ENCODE measurements at regions not wholly inside any gene's neighbourhood (a gene's known extent, or its start where the extent isn't known, plus 50 kb on each side); places are given as distances from the start of the nearest gene placed in this dataset.

DNA sequence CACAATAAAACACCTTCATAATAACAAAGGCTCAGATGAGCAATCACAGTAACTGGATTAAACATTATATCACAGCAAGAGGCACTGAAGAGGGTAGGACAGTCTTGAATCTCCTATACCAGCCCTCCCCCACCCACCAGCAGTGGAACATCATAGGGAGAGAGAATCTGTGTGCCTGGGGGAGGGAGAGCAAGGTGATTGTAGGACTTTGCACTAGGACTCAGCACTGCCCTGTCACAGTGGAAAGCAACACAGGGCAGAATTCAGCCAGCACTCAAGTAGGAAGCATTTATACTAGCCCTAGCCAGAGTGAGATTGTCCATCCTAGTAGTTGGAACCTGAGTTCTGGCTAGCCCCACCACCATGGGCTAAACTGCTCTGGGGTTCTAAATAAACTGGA lies 400.2 kb downstream of the HAO1 start:
- H3K36me3 ChIP-seq: no peaks in the 10 kb centered on the region
- H3K4me3 ChIP-seq: no peak overlapping the region
- no peak overlapping the region for H3K9ac ChIP-seq (ENCODE audit: low read depth in 2 of 2, low read length in 2 of 2)
- intact Hi-C loops (cut with DNase I): no loop called here
- no peaks in the 10 kb centered on the region for H3K4me1 ChIP-seq
- no peak overlapping the region for H3K27ac ChIP-seq
- H3K27me3 ChIP-seq: no peaks in the 10 kb centered on the region
- DNase-seq: no peak
- no peak for TF ChIP-seq CTCF (IDR thresholded peaks at IDR 0.05)
- H3K9me3 ChIP-seq: no peaks in the 10 kb centered on the region

- no peak for TF ChIP-seq CTCF (IDR thresholded peaks at IDR 0.05)
- Histone ChIP-seq H3K27me3 (no peaks in the 10 kb centered on the region), H3K4me1 (no peaks in the 10 kb centered on the region)
Measured at GRCh38 chr20:7540923-7541322, 399.3 kb downstream of the HAO1 start.

GRCh38 chr20:7571101-7571500 lies 369.2 kb downstream of the HAO1 start:
- Histone ChIP-seq H3K9ac (ENCODE audit: low read depth in 2 of 2, low read length in 2 of 2) (no peak overlapping the region), H3K4me1 (no peaks in the 10 kb centered on the region), H3K36me3 (no peaks in the 10 kb centered on the region), H3K9me3 (no peaks in the 10 kb centered on the region), H3K27ac (no peak overlapping the region), H3K4me3 (no peak overlapping the region), H3K27me3 (no peaks in the 10 kb centered on the region)
- no peak for DNase-seq
- intact Hi-C loops (cut with DNase I): no loop called here
- no peak for TF ChIP-seq CTCF (IDR thresholded peaks at IDR 0.05)

More at GRCh38 chr20:7540923-7541322, 399.3 kb downstream of the HAO1 start:
- Histone ChIP-seq H3K36me3 (no peaks in the 10 kb centered on the region), H3K9me3 (no peaks in the 10 kb centered on the region), H3K27ac (no peak overlapping the region), H3K4me3 (no peak overlapping the region), H3K9ac (ENCODE audit: low read depth in 2 of 2, low read length in 2 of 2) (no peak overlapping the region)
- intact Hi-C loops (cut with DNase I): no loop called here
- no peak for DNase-seq

GRCh38 chr20:7571521-7572055 lies 368.7 kb downstream of the HAO1 start:
- no peak for DNase-seq
- TF ChIP-seq CTCF (IDR thresholded peaks at IDR 0.05): no peak
- Histone ChIP-seq H3K36me3 (no peaks in the 10 kb centered on the region), H3K27ac (no peak overlapping the region), H3K4me3 (no peak overlapping the region), H3K4me1 (no peaks in the 10 kb centered on the region), H3K9me3 (no peaks in the 10 kb centered on the region), H3K27me3 (no peaks in the 10 kb centered on the region), H3K9ac (ENCODE audit: low read depth in 2 of 2, low read length in 2 of 2) (no peak overlapping the region)
- intact Hi-C loops (cut with DNase I): no loop called here

DNA sequence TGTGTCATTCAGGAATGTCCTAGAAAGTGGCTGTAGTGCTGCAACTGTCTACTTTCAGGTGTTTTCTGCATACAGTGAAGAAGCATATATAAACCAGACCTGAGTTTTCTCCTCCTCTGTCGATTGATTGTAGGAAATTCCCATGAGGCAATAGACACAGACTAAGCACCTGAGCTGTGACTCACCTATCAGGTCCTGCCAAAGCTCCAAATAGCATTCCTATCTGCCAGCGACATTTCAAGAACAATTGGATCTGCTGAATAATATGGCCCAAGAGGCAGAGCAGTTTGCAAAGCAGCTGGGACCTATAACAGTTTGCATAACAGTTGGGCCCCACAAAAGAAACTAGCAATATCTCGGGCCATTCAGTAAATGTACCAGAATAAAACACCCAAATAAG lies 360.4 kb downstream of the HAO1 start:
- Histone ChIP-seq H3K9me3 (no peaks in the 10 kb centered on the region), H3K4me3 (no peak overlapping the region), H3K9ac (ENCODE audit: low read depth in 2 of 2, low read length in 2 of 2) (no peak overlapping the region), H3K27me3 (no peaks in the 10 kb centered on the region), H3K36me3 (no peaks in the 10 kb centered on the region), H3K27ac (no peak overlapping the region), H3K4me1 (no peaks in the 10 kb centered on the region)
- TF ChIP-seq CTCF (IDR thresholded peaks at IDR 0.05): no peak
- DNase-seq: no peak
- intact Hi-C loops (cut with DNase I): no loop called here

Measured in colonic mucosa (tissue), 4 donors.